ENCODE measurements at regions not wholly inside any gene's neighbourhood (a gene's known extent, or its start where the extent isn't known, plus 50 kb on each side); places are given as distances from the start of the nearest gene placed in this dataset.
A peak's percentile ranks its signal among the peaks of the same experiment; 100 is the strongest.

GRCh38 chr3:54032598-54032997, 89.8 kb upstream of the CACNA2D3 start:
- Histone ChIP-seq H3K56ac (replicated peaks; ENCODE audit: insufficient read length, low read depth, low read length) (no peak overlapping the region), H2BK12ac (ENCODE audit: low read depth, low read length) (no peak overlapping the region), H3K14ac (ENCODE audit: insufficient read length) (no peak overlapping the region), H3K79me1 (ENCODE audit: low read depth, low read length) (no peaks in the 10 kb centered on the region), H3K23me2 (ENCODE audit: low read depth, low read length) (no peaks in the 10 kb centered on the region; the same call in 1 of the 2 replicates), H2BK15ac (ENCODE audit: low read length) (no peak overlapping the region), H3K18ac (ENCODE audit: extremely low read depth, low read length) (no peak overlapping the region), H4K91ac (replicated peaks; ENCODE audit: insufficient read length, low read length) (no peak overlapping the region), H2AFZ (ENCODE audit: low read length) (0 out of 2 replicates have a peak overlapping the region, but pooled peaks have one; percentile 20), H4K8ac (ENCODE audit: extremely low read depth, insufficient read depth, low read length) (no peak overlapping the region), H4K20me1 (replicated peaks in 1 of 2; ENCODE audit: control insufficient read depth in 1 of 2, insufficient read depth in 2 of 2, low read length in 2 of 2) (no peaks in the 10 kb centered on the region), H3K27me3 (replicated peaks in 1 of 4; ENCODE audit: control insufficient read depth in 3 of 4, extremely low read depth in 1 of 4, insufficient read depth in 3 of 4, low read length in 3 of 4) (no peaks in the 10 kb centered on the region), H3K4me2 (ENCODE audit: insufficient read depth in 1 of 2, low read depth in 2 of 2, low read length in 2 of 2) (no peak overlapping the region), H3K9ac (replicated peaks in 1 of 4; ENCODE audit: extremely low read depth in 1 of 4, low read depth in 3 of 4, low read length in 3 of 4) (no peak overlapping the region), H4K5ac (ENCODE audit: insufficient read length, low read depth, low read length) (no peak overlapping the region), H3K23ac (ENCODE audit: insufficient read length) (no peak overlapping the region), H2AK5ac (ENCODE audit: low read depth, low read length) (no peak overlapping the region), H3K4me1 (replicated peaks in 1 of 4; ENCODE audit: control insufficient read depth in 3 of 4, insufficient read depth in 4 of 4, low read length in 3 of 4) (no peaks in the 10 kb centered on the region), H2BK5ac (ENCODE audit: low read depth, low read length) (no peak overlapping the region), H3K4me3 (ENCODE audit: extremely low read depth in 1 of 4, insufficient read depth in 2 of 4, low read depth in 3 of 4, low read length in 4 of 4) (no peak overlapping the region), H3K4ac (replicated peaks; ENCODE audit: insufficient read length, low read depth, low read length) (no peak overlapping the region), H3K9me3 (ENCODE audit: insufficient read depth in 2 of 2, low read depth in 1 of 2, low read length in 1 of 2) (no peaks in the 10 kb centered on the region), H3K79me2 (ENCODE audit: control insufficient read depth in 1 of 2, insufficient read depth in 2 of 2, low read length in 2 of 2) (no peaks in the 10 kb centered on the region), H3K27ac (ENCODE audit: low read depth, low read length) (no peak overlapping the region), H2BK120ac (replicated peaks; ENCODE audit: low read depth, low read length) (no peak overlapping the region), H3K36me3 (ENCODE audit: control insufficient read depth in 2 of 4, insufficient read depth in 4 of 4, low read length in 3 of 4) (no peaks in the 10 kb centered on the region), H2BK20ac (ENCODE audit: low read length) (no peak overlapping the region)
- 83% methylated on average over 5 of the region's 5 CpGs; no CpG with 5 or more reads in 1 of the 2 experiments for WGBS, 2 experiments (ENCODE audit: extremely low coverage in 1 of 2, insufficient coverage in 1 of 2, insufficient read length in 1 of 2, insufficient replicate concordance in 2 of 2, low coverage in 1 of 2, low lambda C conversion rate in 2 of 2, missing lambda C conversion rate in 1 of 2)
- no peak for FAIRE-seq
- DNase-seq (ENCODE audit: low read depth in 1 of 2, low spot score in 2 of 2) = no peak
- CTCF ChIA-PET (ENCODE audit: partially characterized antibody) = interaction anchor here (0.6 to 0.7 kb wide), 2 partner anchors 683 to 797 kb away, joined by 3 read pairs; no protein-coding TSS in a partner anchor
- POLR2A ChIA-PET (ENCODE audit: partially characterized antibody) = no interaction called here
- TF ChIP-seq SP1 (IDR thresholded peaks at IDR 0.05; ENCODE audit: low read depth, low read length) = no peak
- no peak for TF ChIP-seq KDM5A (IDR thresholded peaks at IDR 0.05; ENCODE audit: low read length)
- no peak for TF ChIP-seq CBX5 (IDR thresholded peaks at IDR 0.05; ENCODE audit: low read depth, low read length)
- TF ChIP-seq JUND (IDR thresholded peaks at IDR 0.05; ENCODE audit: low read length) = no peak
- TF ChIP-seq EGR1 (IDR thresholded peaks at IDR 0.05; ENCODE audit: borderline replicate concordance, low read depth, low read length) = no peak
- TF ChIP-seq, protein P1, sequence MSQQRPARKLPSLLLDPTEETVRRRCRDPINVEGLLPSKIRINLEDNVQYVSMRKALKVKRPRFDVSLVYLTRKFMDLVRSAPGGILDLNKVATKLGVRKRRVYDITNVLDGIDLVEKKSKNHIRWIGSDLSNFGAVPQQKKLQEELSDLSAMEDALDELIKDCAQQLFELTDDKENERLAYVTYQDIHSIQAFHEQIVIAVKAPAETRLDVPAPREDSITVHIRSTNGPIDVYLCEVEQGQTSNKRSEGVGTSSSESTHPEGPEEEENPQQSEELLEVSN (IDR thresholded peaks at IDR 0.05) = no peak
- no peak for TF ChIP-seq MAFK (IDR thresholded peaks at IDR 0.05; ENCODE audit: low read depth, low read length)

Data from H1 (cell line).